HG03025 (cell line): ENCODE measurements at regions not wholly inside any gene's neighbourhood (a gene's known extent, or its start where the extent isn't known, plus 50 kb on each side); places are given as distances from the start of the nearest gene placed in this dataset.

Experiments used
- ATAC-seq: cut with Tn5 transposase; IDR thresholded peaks from one replicate; pipeline ENCODE4 v1.9.1; 2021; ENCODE audit warnings: mild to moderate bottlenecking, moderate library complexity; ENCODE audit not compliant: unreplicated experiment, low FRiP score

DNA sequence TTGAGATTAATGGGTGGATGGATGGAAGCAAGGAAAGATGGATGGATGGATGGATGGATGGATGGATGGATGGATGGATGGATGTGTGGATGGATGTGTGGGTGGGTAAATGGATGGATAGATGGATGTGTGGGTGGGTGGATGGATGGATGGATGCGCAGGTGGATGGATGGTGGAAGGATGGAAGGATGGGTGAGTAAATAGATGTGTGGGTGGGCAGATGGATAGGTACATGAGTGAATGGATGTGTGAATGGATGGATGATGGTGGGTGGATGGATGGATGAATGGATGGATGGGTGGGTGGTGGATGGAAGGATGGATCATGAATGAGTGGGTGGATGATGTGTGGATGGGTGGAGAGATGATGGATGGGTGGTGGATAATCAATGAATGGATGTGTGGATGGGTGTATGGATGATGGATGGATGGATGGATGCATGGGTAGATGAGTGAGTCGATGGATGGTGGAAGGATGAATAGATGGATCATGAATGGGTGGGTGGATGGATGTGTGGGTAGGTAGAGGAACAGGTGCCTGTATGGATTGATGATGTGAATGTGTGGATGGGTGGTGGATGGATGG is 375.2 kb downstream of the BRD1 start:
- ATAC-seq = no peak

GRCh38 chr22:49451070-49451840 is 376.4 kb downstream of the BRD1 start:
- no peak for ATAC-seq

- no peak for ATAC-seq
These were observed 377.2 kb downstream of the BRD1 start for GRCh38 chr22:49450498-49450897.

- no peak for ATAC-seq
These were observed 377.7 kb downstream of the BRD1 start for GRCh38 chr22:49449811-49450446.

DNA sequence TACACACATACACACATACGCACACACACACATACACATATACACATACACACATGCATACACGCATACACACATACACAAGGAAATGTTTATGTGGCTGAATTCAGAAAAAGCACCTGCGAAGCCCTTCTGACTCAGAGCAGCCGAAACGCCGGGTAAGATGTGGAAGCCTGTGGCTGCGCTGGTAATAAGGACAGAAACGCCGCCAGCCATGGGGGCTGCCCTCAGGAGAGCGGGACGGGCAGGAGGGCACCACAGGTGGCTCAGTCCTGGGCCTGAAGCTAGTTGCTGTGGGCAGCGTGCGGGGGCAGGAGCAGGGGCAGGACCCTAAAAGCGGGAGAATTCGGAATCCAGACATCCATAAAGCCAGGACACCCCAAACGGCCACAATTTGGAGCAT is 378.3 kb downstream of the BRD1 start:
- ATAC-seq = no peak

- ATAC-seq = no peak
These were observed 379.1 kb downstream of the BRD1 start for GRCh38 chr22:49448526-49448925.

GRCh38 chr22:49447837-49448236 is 379.8 kb downstream of the BRD1 start:
- ATAC-seq = no peak

- ATAC-seq = no peak
These were observed 380.6 kb downstream of the BRD1 start for GRCh38 chr22:49446759-49447710.

- ATAC-seq = no peak
These were observed 381.4 kb downstream of the BRD1 start for GRCh38 chr22:49446145-49446758.

GRCh38 chr22:49444781-49445180 is 382.9 kb downstream of the BRD1 start:
- ATAC-seq = no peak

DNA sequence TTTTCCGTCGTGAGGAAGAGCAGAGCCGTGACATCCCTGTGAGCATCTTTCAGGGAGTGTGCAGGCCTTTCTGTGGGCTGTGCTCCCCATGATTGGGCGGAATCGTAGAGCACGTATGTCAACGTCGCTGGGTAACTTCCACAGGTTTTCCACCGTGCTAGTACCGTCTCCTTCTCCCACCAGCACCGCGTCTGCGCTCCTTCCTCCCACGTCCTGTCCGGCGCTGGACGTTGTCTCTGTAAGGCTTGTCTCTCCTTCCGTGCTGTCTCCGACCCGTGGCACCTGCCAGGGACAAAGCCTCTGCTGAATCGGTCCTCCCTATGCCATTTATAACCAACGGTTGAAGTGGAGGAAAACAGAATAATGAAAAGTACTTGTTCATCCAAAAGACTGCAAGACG is 386.7 kb downstream of the BRD1 start:
- no peak for ATAC-seq

DNA sequence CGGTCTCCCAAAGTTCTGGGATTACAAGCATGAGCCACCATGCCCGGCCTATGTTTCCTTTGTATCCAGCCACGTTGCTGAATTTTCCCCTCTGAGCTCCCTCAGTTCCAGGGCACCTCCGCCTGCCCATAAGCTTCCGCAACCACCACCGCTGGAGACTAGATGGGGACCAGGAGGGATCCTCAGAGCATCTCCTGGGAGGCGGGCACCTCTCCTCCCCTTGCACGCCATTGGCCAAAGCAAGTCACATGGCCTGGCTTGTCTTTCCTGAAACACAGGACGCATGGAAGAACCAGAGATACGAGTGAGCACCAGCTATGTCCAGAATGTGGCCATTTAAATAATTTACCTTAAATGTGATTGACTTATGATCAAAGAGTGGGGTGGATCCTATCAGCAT is 388.3 kb downstream of the BRD1 start:
- ATAC-seq = no peak

- no peak for ATAC-seq
These were observed 389.7 kb downstream of the BRD1 start for GRCh38 chr22:49437956-49438355.

DNA sequence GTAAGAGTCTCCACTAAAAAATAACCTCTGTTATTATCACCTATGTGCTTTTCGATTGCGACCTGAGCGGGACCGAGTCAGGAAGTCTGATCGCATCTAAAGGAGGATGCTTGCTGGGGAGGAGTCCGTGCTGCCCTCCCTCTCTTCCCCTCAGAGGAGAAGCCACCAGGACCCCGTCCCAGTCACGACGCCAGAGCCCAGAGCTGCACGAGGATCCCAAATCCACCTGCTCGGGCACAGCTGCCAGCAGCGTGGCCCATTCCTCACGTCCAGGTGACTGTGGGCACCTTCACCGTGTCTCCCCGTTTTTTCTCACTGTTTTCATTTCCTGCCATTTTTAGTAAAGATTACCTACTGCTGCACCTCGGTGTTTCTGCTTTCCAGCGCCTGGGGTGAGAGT is 390.3 kb downstream of the BRD1 start:
- ATAC-seq = no peak

DNA sequence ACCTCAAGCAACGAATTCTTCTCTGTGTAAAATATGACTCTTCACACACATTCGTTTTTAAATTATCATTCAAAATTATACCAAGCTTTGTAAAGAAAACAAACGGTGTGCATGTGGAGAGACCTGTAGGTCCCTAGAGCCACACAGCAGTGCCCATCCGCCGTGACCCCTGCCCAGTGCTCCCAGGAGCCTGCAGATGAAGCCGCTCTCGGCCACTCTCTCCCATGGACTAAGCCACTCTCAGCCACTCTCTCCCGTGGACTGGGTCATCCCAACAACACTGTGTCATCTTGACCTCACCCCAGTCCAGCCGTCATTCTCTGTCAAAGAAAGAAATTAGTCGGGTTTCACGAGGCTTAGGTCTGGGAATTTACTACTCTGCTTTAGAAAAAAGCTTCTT is 391.6 kb downstream of the BRD1 start:
- ATAC-seq = no peak

GRCh38 chr22:49435596-49435995 is 392.1 kb downstream of the BRD1 start:
- no peak for ATAC-seq

DNA sequence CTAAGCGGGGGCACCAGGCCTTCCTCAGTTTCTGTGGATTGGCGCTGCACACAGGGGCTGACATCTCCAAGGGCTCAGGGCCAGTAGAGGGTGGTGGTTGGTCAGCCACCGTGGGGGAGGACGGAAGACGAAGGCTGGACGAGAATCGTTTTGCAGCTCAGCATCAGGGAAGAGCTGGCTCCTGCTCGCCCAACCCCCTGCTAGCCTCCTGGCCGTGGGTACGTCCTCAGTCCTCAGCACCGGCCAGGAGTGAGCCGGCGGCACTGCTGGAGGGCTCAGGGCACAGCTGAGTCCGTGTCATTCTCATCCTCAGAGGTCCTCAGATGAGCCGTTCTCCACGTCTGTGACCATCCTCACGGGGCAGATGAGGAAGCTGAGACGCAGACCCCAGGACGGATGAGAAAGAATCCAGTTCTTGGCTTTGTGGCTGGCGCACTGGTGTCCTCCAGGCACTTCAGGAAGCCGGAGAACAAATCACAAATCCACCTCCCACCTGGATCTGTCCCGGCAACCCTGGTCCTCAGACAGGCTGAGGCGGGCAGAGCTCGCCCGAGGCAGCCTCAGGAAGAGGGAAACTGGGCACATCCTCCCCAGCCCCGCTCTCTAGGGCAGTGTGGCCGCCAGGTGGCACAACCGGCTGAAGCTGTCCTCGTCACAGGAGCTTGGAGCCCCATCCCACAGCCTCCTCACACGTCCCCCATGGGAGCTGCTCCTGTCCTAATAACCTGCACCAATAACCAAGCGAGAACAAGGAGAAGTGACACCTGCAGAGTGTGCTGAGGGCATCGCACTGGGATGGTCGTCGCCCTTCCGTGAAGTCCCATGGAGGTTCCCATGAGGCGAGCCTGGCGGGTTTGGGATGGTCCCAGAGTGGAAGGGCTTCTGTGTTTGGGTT is 393.7 kb downstream of the BRD1 start:
- no peak for ATAC-seq

DNA sequence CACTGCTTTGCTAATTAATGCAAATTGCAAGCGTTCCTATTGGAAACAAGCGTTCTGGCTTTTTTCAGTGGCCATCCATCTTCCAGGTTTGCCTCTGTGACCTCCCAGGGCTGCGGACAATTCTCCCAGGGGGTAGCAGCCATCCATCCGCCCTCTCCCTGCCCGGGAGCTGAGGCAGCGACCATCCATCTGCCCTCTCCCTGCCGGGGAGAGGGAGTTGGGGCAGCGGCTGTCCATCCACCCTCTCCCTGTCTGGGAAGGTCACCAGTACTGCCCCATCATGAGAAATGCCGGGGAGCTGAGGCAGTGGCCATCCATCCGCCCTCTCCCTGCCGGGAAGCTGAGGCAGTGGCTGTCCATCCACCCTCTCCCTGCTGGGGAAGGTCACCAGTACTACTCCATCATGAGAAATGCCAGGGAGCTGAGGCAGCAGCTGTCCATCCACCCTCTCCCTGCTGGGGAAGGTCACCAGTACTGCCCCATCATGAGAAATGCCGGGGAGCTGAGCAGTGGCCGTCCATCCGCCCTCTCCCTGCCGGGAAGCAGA is 394.7 kb downstream of the BRD1 start:
- ATAC-seq = no peak
